HepG2 (cell line): ENCODE measurements at regions not wholly inside any gene's neighbourhood (a gene's known extent, or its start where the extent isn't known, plus 50 kb on each side); places are given as distances from the start of the nearest gene placed in this dataset.
A peak's percentile ranks its signal among the peaks of the same experiment; 100 is the strongest.

ENCODE experiments used
- ATAC-seq: fragments of 200-7000 bp; cut with Tn5 transposase; 3 replicates; pipeline ENCODE4 v1.9.1; 2020; ENCODE audit warnings: mild to moderate bottlenecking, moderate library complexity
- BruUV-seq: library from RNA; stranded (reverse); fragments of 400-500 nt; replicated peaks from 2 replicates; lab custom pipeline; 2021; lab: Mats Ljungman, UMichigan
- CTCF ChIA-PET: fragments of 300-600 bp; formaldehyde crosslinking; extraction: SDS; loops from one replicate; lab custom pipeline; 2021; ENCODE audit warnings: low total read pairs, inconsistent platforms, low intra/inter-chr PET ratio; lab: Yijun Ruan, JAX
- POLR2A ChIA-PET: fragments of 350-600 bp; sonication (Branson Sonifier 250); formaldehyde crosslinking; loops from one replicate; lab custom pipeline; 2020; ENCODE audit warnings: antibody characterized with exemption, inconsistent platforms; lab: Yijun Ruan, JAX
- DNase-seq: peaks from one replicate; pipeline ENCODE4 v3.0.0-alpha.2; 2015; ENCODE audit warnings: low spot score
- FAIRE-seq: peaks from 3 replicates; lab custom pipeline; 2011; peaks lifted over from hg19 to GRCh38; lab: Jason Lieb, UNC
- H2AFZ ChIP-seq: one replicate; pipeline ENCODE4 v1.6.1; 2011; ENCODE audit warnings: low read length, inconsistent platforms
- H3K27ac ChIP-seq: fragments of 300-600 bp; 3 replicates; pipeline ENCODE4 v1.8.0; 2011; ENCODE audit warnings: mixed run types, mild to moderate bottlenecking, mixed read lengths, low read length, inconsistent platforms; ENCODE audit not compliant: insufficient read depth; ENCODE audit errors: extremely low read length
- H3K27me3 ChIP-seq, 2 experiments: fragments of 200-600 bp in 1 of 2; 2 replicates in 1 of 2; 3 replicates in 1 of 2; pipeline versions ENCODE4 v1.6.0 to v1.8.0; 2011; ENCODE audit warnings: low read length in 2 of 2, mild to moderate bottlenecking in 2 of 2, moderate library complexity in 2 of 2, inconsistent platforms in 1 of 2; ENCODE audit not compliant: insufficient read depth in 2 of 2, control insufficient read depth in 1 of 2
- H3K36me3 ChIP-seq, 2 experiments: fragments of 200-600 bp in 1 of 2; replicated peaks in 1 of 2; 2 replicates in 1 of 2; 3 replicates in 1 of 2; pipeline versions ENCODE4 v1.5.1 to v1.8.0; 2011; ENCODE audit warnings: low read length in 2 of 2, inconsistent platforms in 1 of 2; ENCODE audit not compliant: insufficient read depth in 2 of 2, control insufficient read depth in 1 of 2
- H3K4me1 ChIP-seq: 2 replicates; pipeline ENCODE4 v1.5.1; 2012; ENCODE audit warnings: low read length, inconsistent platforms; ENCODE audit not compliant: insufficient read depth
- H3K4me2 ChIP-seq: 2 replicates; pipeline ENCODE4 v1.6.0; 2011; ENCODE audit warnings: low read depth, low read length, inconsistent platforms
- H3K4me3 ChIP-seq, 3 experiments: fragments of 200-600 bp in 1 of 3; sonication (generic), shearing (Covaris generic) in 1 of 3; replicated peaks in 1 of 3; 2 replicates each; pipeline ENCODE4 v1.5.1; 2011 to 2016; ENCODE audit warnings: low read length in 3 of 3, inconsistent platforms in 2 of 3, low read depth in 2 of 3, mild to moderate bottlenecking in 2 of 3, control low read depth in 1 of 3, mixed read lengths in 1 of 3; ENCODE audit not compliant: insufficient read depth in 1 of 3
- H3K79me2 ChIP-seq: one replicate; pipeline ENCODE4 v1.6.1; 2011; ENCODE audit warnings: low read length, inconsistent platforms; ENCODE audit not compliant: insufficient read depth
- H3K9ac ChIP-seq: 2 replicates; pipeline ENCODE4 v1.6.0; 2011; ENCODE audit warnings: mild to moderate bottlenecking, low read depth, low read length, inconsistent platforms; ENCODE audit not compliant: insufficient read depth
- H3K9me3 ChIP-seq: 2 replicates; pipeline ENCODE4 v1.5.1; 2012; ENCODE audit warnings: mild to moderate bottlenecking, low read length
- H4K20me1 ChIP-seq: 2 replicates; pipeline ENCODE4 v1.6.0; 2011; ENCODE audit warnings: inconsistent platforms, mild to moderate bottlenecking, low read length, moderate library complexity; ENCODE audit not compliant: insufficient read depth
- AGO2 ChIP-seq: fragments of 200-400 bp; formaldehyde crosslinking; optimal IDR thresholded peaks from 2 replicates; pipeline ENCODE3; 2017; ENCODE audit warnings: mild to moderate bottlenecking, low read depth, low read length, moderate library complexity
- BRF2 ChIP-seq: sonication (generic); formaldehyde crosslinking; IDR thresholded peaks from 2 replicates; pipeline ENCODE4 v1.8.1; 2022; ENCODE audit warnings: mild to moderate bottlenecking, missing genetic modification reagents
- GTF2F1 ChIP-seq: fragments of 150-350 bp; IDR thresholded peaks from 2 replicates; pipeline ENCODE4 v1.6.1; 2014; ENCODE audit warnings: low read length
- NFATC3 ChIP-seq: sonication (generic); formaldehyde crosslinking; IDR thresholded peaks from 2 replicates; pipeline ENCODE4 v1.5.1; 2020; ENCODE audit warnings: mild to moderate bottlenecking, missing genetic modification reagents
- NFYB ChIP-seq: sonication (generic); formaldehyde crosslinking; IDR thresholded peaks from 2 replicates; pipeline ENCODE4 v1.4.0; 2020; ENCODE audit warnings: missing genetic modification reagents
- NFYC ChIP-seq: IDR thresholded peaks from 2 replicates; pipeline ENCODE4 v1.6.1; 2016; ENCODE audit warnings: missing genetic modification reagents, missing compliant biosample characterization
- NONO ChIP-seq, 2 experiments: fragments of 450-650 bp in 1 of 2; sonication (generic) in 1 of 2; formaldehyde crosslinking in 1 of 2; IDR thresholded peaks in 1 of 2; conservative IDR thresholded peaks in 1 of 2; 2 replicates each; pipeline versions ENCODE4 v1.6.1 to v1.8.0; 2017 to 2022; ENCODE audit warnings: mild to moderate bottlenecking in 1 of 2, missing genetic modification reagents in 1 of 2, moderate library complexity in 1 of 2
- PHF21A ChIP-seq: sonication (generic); formaldehyde crosslinking; IDR thresholded peaks from 2 replicates; pipeline ENCODE4 v1.5.0; 2020; ENCODE audit warnings: mild to moderate bottlenecking, missing genetic modification reagents
- SRY ChIP-seq: sonication (generic); formaldehyde crosslinking; IDR thresholded peaks from 2 replicates; pipeline ENCODE4 v1.8.0; 2022; ENCODE audit warnings: mild to moderate bottlenecking, missing genetic modification reagents
- STAG1 ChIP-seq: sonication (generic); formaldehyde crosslinking; IDR thresholded peaks from 2 replicates; pipeline ENCODE4 v1.4.0; 2020; ENCODE audit warnings: missing genetic modification reagents
- TCF12 ChIP-seq, 2 experiments: fragments of 450-650 bp in 1 of 2; sonication (generic) in 1 of 2; formaldehyde crosslinking in 1 of 2; IDR thresholded peaks; 2 replicates each; pipeline versions ENCODE4 v1.6.1 to v1.8.0; 2017 to 2022; ENCODE audit warnings: antibody characterized with exemption in 1 of 2, mild to moderate bottlenecking in 1 of 2, missing genetic modification reagents in 1 of 2, moderate library complexity in 1 of 2
- USF2 ChIP-seq, 2 experiments: sonication (generic) in 1 of 2; formaldehyde crosslinking in 1 of 2; IDR thresholded peaks; 2 replicates each; pipeline versions ENCODE4 v1.5.1 to v1.6.1; 2011 to 2020; ENCODE audit warnings: borderline replicate concordance in 1 of 2, low read depth in 1 of 2, low read length in 1 of 2, mild to moderate bottlenecking in 1 of 2, missing genetic modification reagents in 1 of 2, moderate library complexity in 1 of 2
- ZFP36 ChIP-seq: fragments of 150-350 bp; IDR thresholded peaks from 2 replicates; pipeline ENCODE4 v1.6.1; 2018; ENCODE audit warnings: borderline replicate concordance, low read length, low read depth; ENCODE audit not compliant: partially characterized antibody
- ZNF841 ChIP-seq: sonication (generic); formaldehyde crosslinking; IDR thresholded peaks from 2 replicates; pipeline ENCODE4 v1.8.1; 2023; ENCODE audit warnings: missing genetic modification reagents, borderline replicate concordance
- WGBS: methylation state at CpG from one replicate; pipeline ENCODE4 v1.1.6; 2017; ENCODE audit warnings: low lambda C conversion rate; 5-methylcytosine and 5-hydroxymethylcytosine counted together
- in situ Hi-C: cut with HindIII; loops from 2 replicates; pipeline ENCODE4 v1.10.0; 2017; ENCODE audit warnings: low pct_unique_long_range_greater_than_20kb; ENCODE audit not compliant: extremely low pct_ligation_motif_present
- intact Hi-C: fragments of 100-400 bp; cut with micrococcal nuclease; formaldehyde crosslinking; loops from one replicate; pipeline ENCODE4 v1.10.0; 2022; ENCODE audit not compliant: unreplicated experiment
- TF ChIP-seq, protein P1 (sequence below): sonication (generic); formaldehyde crosslinking; IDR thresholded peaks from 2 replicates; pipeline ENCODE4 v1.4.0; 2020; ENCODE audit warnings: mild to moderate bottlenecking, missing genetic modification reagents
- TF ChIP-seq, protein P2 (sequence below): sonication (generic); formaldehyde crosslinking; IDR thresholded peaks from 2 replicates; pipeline ENCODE4 v1.5.1; 2020; ENCODE audit warnings: missing genetic modification reagents, mild to moderate bottlenecking, borderline replicate concordance

DNA sequence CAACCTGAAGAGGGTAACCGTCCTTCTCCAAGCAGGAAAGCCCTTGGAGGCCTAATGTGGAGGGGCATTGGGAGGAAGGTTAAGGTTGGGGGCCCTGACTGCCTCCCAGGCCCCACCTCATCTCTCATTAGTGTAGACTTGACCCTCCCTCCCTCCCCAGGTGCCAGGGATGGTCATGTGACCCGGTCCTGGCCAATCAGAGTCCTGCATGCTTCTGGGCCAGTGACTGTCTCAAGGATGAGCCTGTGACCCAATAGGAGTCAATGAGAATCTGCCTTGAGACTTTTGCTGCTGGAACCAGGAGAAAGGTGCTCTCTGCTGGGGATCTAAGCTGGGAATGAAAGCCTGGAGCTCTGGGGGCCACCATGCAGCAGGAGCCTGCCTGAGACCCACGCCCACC, 70.8 kb downstream of the NCOR2 start:
- peaks cover 27% of the 10 kb centered on the region for H3K4me1 ChIP-seq
- no peak overlapping the region for H3K4me3 ChIP-seq
- H3K27me3 ChIP-seq, result no peaks in the 10 kb centered on the region
- peaks cover 26% of the 10 kb centered on the region; the same call in 1 of the 2 replicates for H4K20me1 ChIP-seq
- intact Hi-C loops (no loop called here), in situ Hi-C loops (no loop called here)
- H3K36me3 ChIP-seq, result peaks cover 9 to 12% of the 10 kb centered on the region in 2 experiments; a peak in 4 of 5 replicates
- H3K4me2 ChIP-seq, result no peak overlapping the region
- no peaks in the 10 kb centered on the region for H3K9me3 ChIP-seq
- H3K9ac ChIP-seq, result no peak overlapping the region
- no peak for TF ChIP-seq USF2 (IDR thresholded peaks at IDR 0.05; ENCODE audit: low read depth, low read length)
- TF ChIP-seq USF2 (CRISPR knock-in tag; IDR thresholded peaks at IDR 0.05; ENCODE audit: borderline replicate concordance), result peak; percentile 34; the same call in 1 of the 2 replicates
- TF ChIP-seq, protein P1, sequence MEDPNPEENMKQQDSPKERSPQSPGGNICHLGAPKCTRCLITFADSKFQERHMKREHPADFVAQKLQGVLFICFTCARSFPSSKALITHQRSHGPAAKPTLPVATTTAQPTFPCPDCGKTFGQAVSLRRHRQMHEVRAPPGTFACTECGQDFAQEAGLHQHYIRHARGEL (CRISPR knock-in tag), result no peak
- no peak for TF ChIP-seq ZFP36
- no peak for TF ChIP-seq BRF2 (CRISPR knock-in tag)
- no peak for TF ChIP-seq ZNF841 (CRISPR knock-in tag)
- no peak for TF ChIP-seq TCF12 (IDR thresholded peaks at IDR 0.05)
- no peak for TF ChIP-seq TCF12 (CRISPR knock-in tag; IDR thresholded peaks at IDR 0.05)
- 0 out of 2 replicates have a peak, but pooled peaks have one; percentile 20 for TF ChIP-seq NFYB (CRISPR knock-in tag)
- TF ChIP-seq NONO (IDR thresholded peaks at IDR 0.05), result no peak
- TF ChIP-seq NONO (CRISPR knock-in tag; conservative IDR thresholded peaks at IDR 0.05), result no peak
- no peak for TF ChIP-seq PHF21A (CRISPR knock-in tag)
- TF ChIP-seq NFATC3 (CRISPR knock-in tag), result no peak
- TF ChIP-seq GTF2F1, result no peak
- peak; percentile 48; the same call in 1 of the 2 replicates for TF ChIP-seq NFYC (CRISPR knock-in tag)
- no peak for TF ChIP-seq STAG1 (CRISPR knock-in tag)
- no peak for TF ChIP-seq SRY
- no peak for TF ChIP-seq AGO2
- TF ChIP-seq, protein P2, sequence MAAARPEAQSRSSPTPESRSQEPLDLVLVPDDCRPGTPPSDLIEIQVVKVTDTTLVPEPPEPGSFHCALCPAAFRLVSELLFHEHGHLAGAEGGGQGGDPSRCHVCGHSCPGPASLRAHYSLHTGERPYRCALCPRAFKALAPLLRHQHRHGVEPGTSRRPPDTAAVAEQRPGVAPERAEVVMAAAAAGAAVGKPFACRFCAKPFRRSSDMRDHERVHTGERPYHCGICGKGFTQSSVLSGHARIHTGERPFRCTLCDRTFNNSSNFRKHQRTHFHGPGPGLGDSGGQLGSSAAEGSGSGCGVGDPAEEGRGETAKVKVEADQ, result no peak
- H3K27ac ChIP-seq, result no peak overlapping the region
- BruUV-seq, result no TSS peak
- FAIRE-seq (no peak), ATAC-seq (no peak), DNase-seq (no peak)
- POLR2A ChIA-PET, result interaction anchor here (1.2 kb wide), 1 partner anchor 22 kb away, joined by 3 read pairs; no protein-coding TSS in a partner anchor
- WGBS, result 88% methylated on average over 3 of the region's 3 CpGs
- no peak overlapping the region for H2AFZ ChIP-seq
- CTCF ChIA-PET, result no interaction called here
- H3K79me2 ChIP-seq, result peaks cover 10% of the 10 kb centered on the region
